CD14-positive monocyte (primary cell): ENCODE measurements at regions not wholly inside any gene's neighbourhood (a gene's known extent, or its start where the extent isn't known, plus 50 kb on each side); places are given as distances from the start of the nearest gene placed in this dataset.

Experiments
- DNase-seq, 3 donors: peaks; one replicate each; pipeline ENCODE4 v3.0.0-alpha.2; 2011 to 2022
- H2AFZ ChIP-seq: 2 replicates; pipeline ENCODE4 v1.6.0; 2012; ENCODE audit warnings: mild to moderate bottlenecking, low read depth, low read length, inconsistent platforms; ENCODE audit not compliant: insufficient read depth, poor library complexity, severe bottlenecking
- H3K27ac ChIP-seq, 2 donors: 1 replicate in 1 of 2; 2 replicates in 1 of 2; pipeline ENCODE4 v1.5.1; 2012 to 2013; ENCODE audit warnings: low read length in 2 of 2, control low read depth in 1 of 2, inconsistent platforms in 1 of 2, low read depth in 1 of 2, mild to moderate bottlenecking in 1 of 2
- H3K27me3 ChIP-seq, 2 donors: one replicate each; pipeline versions ENCODE4 v1.6.0 to v1.6.1; 2011 to 2013; ENCODE audit warnings: low read length in 2 of 2; ENCODE audit not compliant: control insufficient read depth in 2 of 2, insufficient read depth in 2 of 2
- H3K36me3 ChIP-seq, 2 donors: replicated peaks in 1 of 2; 1 replicate in 1 of 2; 2 replicates in 1 of 2; pipeline versions ENCODE4 v1.5.1 to v1.6.1; 2012 to 2013; ENCODE audit warnings: low read length in 2 of 2, control low read depth in 1 of 2, inconsistent platforms in 1 of 2, mild to moderate bottlenecking in 1 of 2; ENCODE audit not compliant: insufficient read depth in 2 of 2, control insufficient read depth in 1 of 2
- H3K4me1 ChIP-seq, 2 donors: 1 replicate in 1 of 2; 2 replicates in 1 of 2; pipeline versions ENCODE4 v1.5.1 to v1.6.1; 2012 to 2013; ENCODE audit warnings: low read length in 2 of 2, control low read depth in 1 of 2, inconsistent platforms in 1 of 2, mild to moderate bottlenecking in 1 of 2, moderate library complexity in 1 of 2; ENCODE audit not compliant: insufficient read depth in 2 of 2, control insufficient read depth in 1 of 2
- H3K4me2 ChIP-seq: replicated peaks from 2 replicates; pipeline ENCODE3; 2012; ENCODE audit warnings: low read length, moderate library complexity, mild to moderate bottlenecking; ENCODE audit not compliant: poor library complexity, severe bottlenecking; ENCODE audit errors: extremely low read depth
- H3K4me3 ChIP-seq, 3 experiments: fragments of 200-600 bp in 1 of 3; sonication (generic) in 1 of 3; replicated peaks in 1 of 3; 1 replicate in 2 of 3; 2 replicates in 1 of 3; pipeline ENCODE4 v1.5.1; 2011 to 2013; ENCODE audit warnings: low read length in 3 of 3, mild to moderate bottlenecking in 3 of 3, control low read depth in 2 of 3, low read depth in 2 of 3, inconsistent platforms in 1 of 3, moderate library complexity in 1 of 3
- H3K79me2 ChIP-seq: 2 replicates; pipeline ENCODE4 v1.6.0; 2012; ENCODE audit warnings: mild to moderate bottlenecking, control low read depth, inconsistent platforms, low read length, moderate library complexity; ENCODE audit not compliant: insufficient read depth
- H3K9ac ChIP-seq: 2 replicates; pipeline ENCODE4 v1.6.0; 2017; ENCODE audit warnings: low read length, mild to moderate bottlenecking; ENCODE audit not compliant: insufficient read depth, poor library complexity, severe bottlenecking
- H3K9me3 ChIP-seq, 2 donors: replicated peaks in 1 of 2; 1 replicate in 1 of 2; 2 replicates in 1 of 2; pipeline versions ENCODE4 v1.5.1 to v1.6.1; 2012 to 2013; ENCODE audit warnings: low read length in 2 of 2, control low read depth in 1 of 2; ENCODE audit not compliant: control insufficient read depth in 1 of 2, insufficient read depth in 1 of 2
- H4K20me1 ChIP-seq: 2 replicates; pipeline ENCODE4 v1.6.0; 2012; ENCODE audit warnings: mild to moderate bottlenecking, low read length, control low read depth, moderate library complexity; ENCODE audit not compliant: insufficient read depth
- H3K27ac Mint-ChIP-seq, 7 donors: one replicate each; pipeline ENCODE4 v1.8.0; 2020; ENCODE audit warnings: mild to moderate bottlenecking in 7 of 7, mixed read lengths in 7 of 7, moderate library complexity in 6 of 7, inconsistent platforms in 2 of 7
- H3K27me3 Mint-ChIP-seq, 3 donors: one replicate each; pipeline ENCODE4 v1.8.0; 2021 to 2022; ENCODE audit warnings: low read depth in 3 of 3, mild to moderate bottlenecking in 3 of 3, mixed read lengths in 3 of 3, moderate library complexity in 3 of 3, inconsistent platforms in 1 of 3
- H3K36me3 Mint-ChIP-seq, 2 donors: one replicate each; pipeline ENCODE4 v1.8.0; 2020; ENCODE audit warnings: mixed read lengths in 2 of 2, inconsistent platforms in 1 of 2, mild to moderate bottlenecking in 1 of 2
- H3K4me1 Mint-ChIP-seq: one replicate; pipeline ENCODE4 v1.8.0; 2020; ENCODE audit warnings: mild to moderate bottlenecking, mixed read lengths
- H3K4me3 Mint-ChIP-seq, 2 donors: one replicate each; pipeline ENCODE4 v1.8.0; 2020; ENCODE audit warnings: mild to moderate bottlenecking in 2 of 2, mixed read lengths in 2 of 2, moderate library complexity in 1 of 2
- H3K9me3 Mint-ChIP-seq, 7 donors: one replicate each; pipeline ENCODE4 v1.8.0; 2020 to 2022; ENCODE audit warnings: mixed read lengths in 7 of 7, mild to moderate bottlenecking in 6 of 7, moderate library complexity in 6 of 7, inconsistent platforms in 2 of 7
- CTCF ChIP-seq: fragments of 200-600 bp; IDR thresholded peaks from one replicate; pipeline ENCODE4 v1.8.0; 2022; ENCODE audit warnings: antibody characterized with exemption, mild to moderate bottlenecking
- WGBS: methylation state at CpG from one replicate; pipeline ENCODE4 v1.1.5; 2013; ENCODE audit warnings: missing lambda C conversion rate; ENCODE audit not compliant: insufficient coverage; 5-methylcytosine and 5-hydroxymethylcytosine counted together
- intact Hi-C, 2 donors: fragments of 100-400 bp; cut with micrococcal nuclease; formaldehyde crosslinking; loops; one replicate each; pipeline versions ENCODE4 v1.15.0 to v1.15.1; 2023

- H3K4me1 Mint-ChIP-seq: no peaks in the 10 kb centered on the region
- H3K27me3 ChIP-seq: no peaks in the 10 kb centered on the region
- H3K79me2 ChIP-seq: no peaks in the 10 kb centered on the region
- H4K20me1 ChIP-seq: no peaks in the 10 kb centered on the region
- H3K4me2 ChIP-seq: no peak overlapping the region
- no peak overlapping the region for H3K27ac Mint-ChIP-seq
- no peak overlapping the region for H3K27ac ChIP-seq
- no peaks in the 10 kb centered on the region for H3K27me3 Mint-ChIP-seq
- no peaks in the 10 kb centered on the region for H3K4me1 ChIP-seq
- no peak for TF ChIP-seq CTCF
- H3K9me3 ChIP-seq: peaks cover 0 to 4% of the 10 kb centered on the region in 2 donors
- intact Hi-C loops: no loop called here
- peaks cover 0 to 2% (median 0%) of the 10 kb centered on the region in 7 donors for H3K9me3 Mint-ChIP-seq
- no peak overlapping the region for H3K4me3 ChIP-seq
- no peak overlapping the region for H3K9ac ChIP-seq
- no peaks in the 10 kb centered on the region for H3K36me3 Mint-ChIP-seq
- H3K4me3 Mint-ChIP-seq: no peak overlapping the region
- no CpG with 5 or more reads among the region's 2 CpGs for WGBS
- no peaks in the 10 kb centered on the region for H3K36me3 ChIP-seq
- DNase-seq: no peak
- H2AFZ ChIP-seq: no peak overlapping the region
Observed at GRCh38 chrY:15162211-15162610, 637.9 kb downstream of the NLGN4Y start.

- Histone ChIP-seq H3K27me3 (no peaks in the 10 kb centered on the region), H3K4me1 (no peaks in the 10 kb centered on the region), H3K27ac (no peak overlapping the region), H3K9ac (no peak overlapping the region), H3K79me2 (no peaks in the 10 kb centered on the region), H4K20me1 (no peaks in the 10 kb centered on the region), H3K4me3 (no peak overlapping the region), H3K9me3 (no peaks in the 10 kb centered on the region), H3K36me3 (no peaks in the 10 kb centered on the region), H3K4me2 (no peak overlapping the region), H2AFZ (no peak overlapping the region)
- Mint-ChIP-seq H3K4me3 (no peak overlapping the region), H3K27ac (no peak overlapping the region), H3K27me3 (no peaks in the 10 kb centered on the region), H3K4me1 (no peaks in the 10 kb centered on the region), H3K9me3 (peaks cover 0 to 3% (median 0%) of the 10 kb centered on the region in 7 donors), H3K36me3 (no peaks in the 10 kb centered on the region)
- DNase-seq: no peak
- no CpG with 5 or more reads among the region's 2 CpGs for WGBS
- intact Hi-C loops: no loop called here
- TF ChIP-seq CTCF: no peak
Observed at GRCh38 chrY:15179890-15180289, 655.6 kb downstream of the NLGN4Y start.
